ENCODE measurements at regions not wholly inside any gene's neighbourhood (a gene's known extent, or its start where the extent isn't known, plus 50 kb on each side); places are given as distances from the start of the nearest gene placed in this dataset.

GRCh38 chr18:60643009-60643408 lies 270.4 kb upstream of the MC4R start:
- TF ChIP-seq, protein P1, sequence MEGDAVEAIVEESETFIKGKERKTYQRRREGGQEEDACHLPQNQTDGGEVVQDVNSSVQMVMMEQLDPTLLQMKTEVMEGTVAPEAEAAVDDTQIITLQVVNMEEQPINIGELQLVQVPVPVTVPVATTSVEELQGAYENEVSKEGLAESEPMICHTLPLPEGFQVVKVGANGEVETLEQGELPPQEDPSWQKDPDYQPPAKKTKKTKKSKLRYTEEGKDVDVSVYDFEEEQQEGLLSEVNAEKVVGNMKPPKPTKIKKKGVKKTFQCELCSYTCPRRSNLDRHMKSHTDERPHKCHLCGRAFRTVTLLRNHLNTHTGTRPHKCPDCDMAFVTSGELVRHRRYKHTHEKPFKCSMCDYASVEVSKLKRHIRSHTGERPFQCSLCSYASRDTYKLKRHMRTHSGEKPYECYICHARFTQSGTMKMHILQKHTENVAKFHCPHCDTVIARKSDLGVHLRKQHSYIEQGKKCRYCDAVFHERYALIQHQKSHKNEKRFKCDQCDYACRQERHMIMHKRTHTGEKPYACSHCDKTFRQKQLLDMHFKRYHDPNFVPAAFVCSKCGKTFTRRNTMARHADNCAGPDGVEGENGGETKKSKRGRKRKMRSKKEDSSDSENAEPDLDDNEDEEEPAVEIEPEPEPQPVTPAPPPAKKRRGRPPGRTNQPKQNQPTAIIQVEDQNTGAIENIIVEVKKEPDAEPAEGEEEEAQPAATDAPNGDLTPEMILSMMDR (IDR thresholded peaks at IDR 0.05; ENCODE audit: control insufficient read depth, insufficient read depth, low read depth, low read length, missing control alignments): no peak
- no peak for DNase-seq (ENCODE audit: low read depth)
- H3K4me3 ChIP-seq (ENCODE audit: control insufficient read depth, low read depth, low read length): no peak overlapping the region

DNA sequence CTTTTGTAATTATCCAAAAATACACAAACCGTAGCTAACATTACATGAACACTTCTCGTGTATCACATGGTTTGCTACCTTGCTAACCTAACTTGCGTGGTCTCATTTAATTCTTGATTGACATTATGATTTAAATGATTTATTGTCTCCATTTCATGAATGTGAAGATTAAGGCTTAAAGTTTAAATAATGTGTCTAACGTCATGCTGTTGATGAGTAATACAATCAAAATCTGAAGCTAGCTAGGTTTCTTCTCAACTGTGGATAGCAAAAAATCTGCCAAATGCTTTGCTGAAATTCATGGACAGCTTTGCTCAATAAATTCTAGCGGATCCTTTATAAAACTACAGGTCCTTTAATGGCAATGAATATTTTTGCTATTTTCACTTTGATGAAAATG lies 274.1 kb upstream of the MC4R start:
- no peak overlapping the region for H3K4me3 ChIP-seq (ENCODE audit: control insufficient read depth, low read depth, low read length)
- no peak for DNase-seq (ENCODE audit: low read depth)
- TF ChIP-seq, protein P1 (IDR thresholded peaks at IDR 0.05; ENCODE audit: control insufficient read depth, insufficient read depth, low read depth, low read length, missing control alignments): no peak

DNA sequence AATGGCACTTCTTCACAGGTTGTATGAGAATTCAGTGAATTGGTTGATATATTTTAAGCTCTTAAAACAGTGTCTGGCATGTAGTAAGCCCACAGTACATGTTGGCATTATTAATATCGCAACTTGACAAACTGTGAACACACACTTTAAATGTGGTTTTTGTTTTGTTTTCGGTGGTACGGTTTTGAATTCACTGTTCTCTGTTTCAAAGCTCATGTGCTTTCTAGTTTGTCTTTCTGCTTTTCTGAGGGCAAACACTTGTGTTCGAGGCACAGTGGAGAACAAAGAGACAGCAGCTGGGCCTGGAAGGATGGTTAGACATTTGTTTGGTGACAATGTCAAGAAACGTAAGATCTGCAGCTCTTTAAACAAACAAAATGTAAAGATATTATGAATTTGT lies 276.5 kb upstream of the MC4R start:
- no peak for DNase-seq (ENCODE audit: low read depth)
- no peak overlapping the region for H3K4me3 ChIP-seq (ENCODE audit: control insufficient read depth, low read depth, low read length)
- TF ChIP-seq, protein P1 (IDR thresholded peaks at IDR 0.05; ENCODE audit: control insufficient read depth, insufficient read depth, low read depth, low read length, missing control alignments): no peak

GRCh38 chr18:60649842-60650536 lies 277.4 kb upstream of the MC4R start:
- TF ChIP-seq, protein P1 (IDR thresholded peaks at IDR 0.05; ENCODE audit: control insufficient read depth, insufficient read depth, low read depth, low read length, missing control alignments): no peak
- DNase-seq (ENCODE audit: low read depth): no peak
- H3K4me3 ChIP-seq (ENCODE audit: control insufficient read depth, low read depth, low read length): no peak overlapping the region

DNA sequence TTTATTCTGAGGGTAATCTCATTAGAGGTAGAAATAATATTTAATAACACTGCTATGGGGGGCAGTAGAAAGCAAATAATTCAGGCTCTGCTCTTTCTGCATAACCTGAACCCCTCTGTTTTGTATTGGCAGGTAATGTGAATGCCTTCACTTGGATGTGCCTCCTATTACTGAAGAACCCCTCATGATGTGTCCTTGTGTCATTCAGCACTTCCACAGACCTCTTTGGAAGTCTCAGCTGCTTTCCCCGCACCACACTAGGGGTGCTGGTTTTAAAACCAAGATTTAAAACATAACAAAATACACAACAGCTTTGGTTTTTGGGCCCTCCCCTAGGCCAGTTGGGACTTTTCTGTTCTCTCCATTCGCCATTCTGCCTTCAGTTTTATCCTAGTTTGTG lies 281.7 kb upstream of the MC4R start:
- DNase-seq (ENCODE audit: low read depth): no peak
- TF ChIP-seq, protein P1 (IDR thresholded peaks at IDR 0.05; ENCODE audit: control insufficient read depth, insufficient read depth, low read depth, low read length, missing control alignments): no peak
- no peak overlapping the region for H3K4me3 ChIP-seq (ENCODE audit: control insufficient read depth, low read depth, low read length)

DNA sequence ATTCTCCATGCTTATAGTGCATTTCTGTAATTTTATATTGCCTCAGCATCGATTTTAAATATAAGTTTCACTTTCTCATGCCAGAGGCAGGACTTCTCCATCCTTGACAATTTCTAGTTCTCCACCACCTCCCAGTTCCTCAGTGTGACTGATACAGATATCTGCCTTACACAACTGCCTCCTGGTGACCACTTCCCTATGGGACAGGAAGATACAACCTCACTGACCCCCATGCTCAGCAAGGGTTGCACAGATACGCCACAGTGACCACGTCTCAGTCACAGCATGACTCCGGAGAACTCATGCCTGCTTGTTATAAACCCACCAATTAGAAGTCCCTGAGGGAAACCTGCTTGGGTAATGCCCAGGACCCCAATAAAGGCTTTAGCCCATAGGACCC lies 284.0 kb upstream of the MC4R start:
- TF ChIP-seq, protein P1 (IDR thresholded peaks at IDR 0.05; ENCODE audit: control insufficient read depth, insufficient read depth, low read depth, low read length, missing control alignments): no peak
- DNase-seq (ENCODE audit: low read depth): no peak
- H3K4me3 ChIP-seq (ENCODE audit: control insufficient read depth, low read depth, low read length): no peak overlapping the region

Data from AG09309 (cell line).